Transverse colon (tissue), 3 donors: ENCODE measurements at regions not wholly inside any gene's neighbourhood (a gene's known extent, or its start where the extent isn't known, plus 50 kb on each side); places are given as distances from the start of the nearest gene placed in this dataset.

Experiments
- CTCF ChIP-seq, 5 experiments: fragments of 200-600 bp in 3 of 5; fragments of 450-650 bp in 2 of 5; sonication (generic) in 3 of 5; IDR thresholded peaks; 1 replicate in 2 of 5; 2 replicates in 3 of 5; pipeline ENCODE4 v1.5.1; 2016 to 2017; ENCODE audit warnings: antibody characterized with exemption in 5 of 5, inconsistent platforms in 3 of 5, mild to moderate bottlenecking in 2 of 5, moderate library complexity in 1 of 5
- POLR2A ChIP-seq: fragments of 450-650 bp; IDR thresholded peaks from one replicate; pipeline ENCODE4 v1.6.1; 2016; ENCODE audit warnings: antibody characterized with exemption, mild to moderate bottlenecking, moderate library complexity

GRCh38 chr2:71888751-71889445 lies 258.8 kb downstream of the CYP26B1 start:
- TF ChIP-seq CTCF (IDR thresholded peaks at IDR 0.05): no peak
- TF ChIP-seq POLR2A: no peak
